SK-N-SH treated with all-trans-retinoic acid at 6 μM for 48 hours (cell line): ENCODE measurements at regions not wholly inside any gene's neighbourhood (a gene's known extent, or its start where the extent isn't known, plus 50 kb on each side); places are given as distances from the start of the nearest gene placed in this dataset.

ENCODE experiments used
- ATAC-seq: fragments of 200-7000 bp; cut with Tn5 transposase; 3 replicates; pipeline ENCODE4 v1.9.1; 2020; ENCODE audit warnings: mild to moderate bottlenecking, moderate library complexity
- ARNTL ChIP-seq: fragments of 450-650 bp; formaldehyde crosslinking; IDR thresholded peaks from 2 replicates; pipeline ENCODE4 v1.5.0; 2020; ENCODE audit warnings: low read depth, mild to moderate bottlenecking, moderate library complexity, borderline replicate concordance
- BACH2 ChIP-seq: fragments of 250-450 bp; sonication (Bioruptor Pico); IDR thresholded peaks from 2 replicates; pipeline ENCODE4 v1.9.0; 2021; ENCODE audit warnings: mild to moderate bottlenecking, borderline replicate concordance
- CSDC2 ChIP-seq: fragments of 250-450 bp; sonication (Bioruptor Pico); IDR thresholded peaks from 2 replicates; pipeline ENCODE4 v1.5.0; 2020; ENCODE audit warnings: mild to moderate bottlenecking, moderate library complexity
- ESRRG ChIP-seq: fragments of 250-450 bp; sonication (Bioruptor Pico); IDR thresholded peaks from 2 replicates; pipeline ENCODE4 v1.6.1; 2021; ENCODE audit warnings: mild to moderate bottlenecking
- GLIS3 ChIP-seq: fragments of 250-450 bp; sonication (Bioruptor Pico); IDR thresholded peaks from 2 replicates; pipeline ENCODE4 v1.5.0; 2020; ENCODE audit warnings: mild to moderate bottlenecking, moderate library complexity
- ISL1 ChIP-seq: fragments of 250-450 bp; sonication (Bioruptor Pico); IDR thresholded peaks from 2 replicates; pipeline ENCODE4 v2.1.2; 2022; ENCODE audit warnings: mild to moderate bottlenecking, moderate library complexity
- OSR1 ChIP-seq: fragments of 250-450 bp; sonication (Bioruptor Pico); IDR thresholded peaks from 2 replicates; pipeline ENCODE4 v1.8.0; 2022; ENCODE audit warnings: moderate library complexity, mild to moderate bottlenecking, inconsistent platforms
- POU6F1 ChIP-seq: fragments of 250-450 bp; sonication (Bioruptor Pico); IDR thresholded peaks from 2 replicates; pipeline ENCODE4 v1.8.0; 2021; ENCODE audit warnings: low read depth, mild to moderate bottlenecking, moderate library complexity, borderline replicate concordance
- PPARA ChIP-seq: fragments of 250-450 bp; sonication (Bioruptor Pico); IDR thresholded peaks from 2 replicates; pipeline ENCODE4 v1.5.0; 2020; ENCODE audit warnings: mild to moderate bottlenecking, borderline replicate concordance
- RARB ChIP-seq: fragments of 250-450 bp; sonication (Bioruptor Pico); IDR thresholded peaks from 2 replicates; pipeline ENCODE4 v1.8.0; 2021; ENCODE audit warnings: mild to moderate bottlenecking, moderate library complexity
- SNAI2 ChIP-seq: fragments of 250-450 bp; sonication (Bioruptor Pico); IDR thresholded peaks from 2 replicates; pipeline ENCODE4 v1.5.0; 2020; ENCODE audit warnings: mild to moderate bottlenecking, moderate library complexity
- TCF4 ChIP-seq: fragments of 250-450 bp; sonication (Bioruptor Pico); IDR thresholded peaks from 2 replicates; pipeline ENCODE4 v1.8.0; 2021; ENCODE audit warnings: mild to moderate bottlenecking, moderate library complexity, borderline replicate concordance
- TOX ChIP-seq: fragments of 250-450 bp; sonication (Bioruptor Pico); IDR thresholded peaks from 2 replicates; pipeline ENCODE4 v1.8.0; 2021; ENCODE audit warnings: mild to moderate bottlenecking, moderate library complexity, borderline replicate concordance
- TSHZ2 ChIP-seq: fragments of 250-450 bp; sonication (Bioruptor Pico); IDR thresholded peaks from 2 replicates; pipeline ENCODE4 v1.5.0; 2020; ENCODE audit warnings: mild to moderate bottlenecking, moderate library complexity
- ZFP3 ChIP-seq: fragments of 250-450 bp; sonication (Bioruptor Pico); IDR thresholded peaks from 2 replicates; pipeline ENCODE4 v1.5.0; 2020; ENCODE audit warnings: mild to moderate bottlenecking, moderate library complexity
- ZFP30 ChIP-seq: fragments of 450-650 bp; formaldehyde crosslinking; IDR thresholded peaks from 2 replicates; pipeline ENCODE4 v1.5.0; 2022; ENCODE audit warnings: mild to moderate bottlenecking, moderate library complexity
- ZNF565 ChIP-seq: fragments of 450-650 bp; formaldehyde crosslinking; conservative IDR thresholded peaks from 2 replicates; pipeline ENCODE4 v1.5.0; 2020; ENCODE audit warnings: low read depth, mild to moderate bottlenecking, moderate library complexity
- ZNF8 ChIP-seq: fragments of 450-650 bp; formaldehyde crosslinking; IDR thresholded peaks from 2 replicates; pipeline ENCODE4 v1.5.0; 2020; ENCODE audit warnings: mild to moderate bottlenecking, moderate library complexity
- TF ChIP-seq, protein P1 (sequence below): fragments of 250-450 bp; sonication (Bioruptor Pico); IDR thresholded peaks from 2 replicates; pipeline ENCODE4 v1.5.1; 2020; ENCODE audit warnings: low read depth, mild to moderate bottlenecking, moderate library complexity
- TF ChIP-seq, protein P2 (sequence below): fragments of 250-450 bp; sonication (Bioruptor Pico); IDR thresholded peaks from 2 replicates; pipeline ENCODE4 v1.8.0; 2020; ENCODE audit warnings: mild to moderate bottlenecking, moderate library complexity, borderline replicate concordance
- TF ChIP-seq, protein P3 (sequence below): fragments of 250-450 bp; sonication (Bioruptor Pico); IDR thresholded peaks from 2 replicates; pipeline ENCODE4 v1.5.1; 2021; ENCODE audit warnings: mild to moderate bottlenecking, moderate library complexity

GRCh38 chr20:24379484-24379927 is 89.9 kb upstream of the SYNDIG1 start:
- no peak for TF ChIP-seq TCF4 (CRISPR knock-in tag)
- no peak for TF ChIP-seq CSDC2 (CRISPR knock-in tag)
- TF ChIP-seq GLIS3 (CRISPR knock-in tag): no peak
- no peak for TF ChIP-seq POU6F1 (CRISPR knock-in tag)
- TF ChIP-seq, protein P1, sequence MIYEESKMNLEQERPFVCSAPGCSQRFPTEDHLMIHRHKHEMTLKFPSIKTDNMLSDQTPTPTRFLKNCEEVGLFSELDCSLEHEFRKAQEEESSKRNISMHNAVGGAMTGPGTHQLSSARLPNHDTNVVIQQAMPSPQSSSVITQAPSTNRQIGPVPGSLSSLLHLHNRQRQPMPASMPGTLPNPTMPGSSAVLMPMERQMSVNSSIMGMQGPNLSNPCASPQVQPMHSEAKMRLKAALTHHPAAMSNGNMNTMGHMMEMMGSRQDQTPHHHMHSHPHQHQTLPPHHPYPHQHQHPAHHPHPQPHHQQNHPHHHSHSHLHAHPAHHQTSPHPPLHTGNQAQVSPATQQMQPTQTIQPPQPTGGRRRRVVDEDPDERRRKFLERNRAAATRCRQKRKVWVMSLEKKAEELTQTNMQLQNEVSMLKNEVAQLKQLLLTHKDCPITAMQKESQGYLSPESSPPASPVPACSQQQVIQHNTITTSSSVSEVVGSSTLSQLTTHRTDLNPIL (CRISPR knock-in tag): no peak
- TF ChIP-seq ARNTL (CRISPR knock-in tag): no peak
- TF ChIP-seq OSR1 (CRISPR knock-in tag): no peak
- no peak for TF ChIP-seq ZFP3
- TF ChIP-seq TOX (CRISPR knock-in tag): no peak
- no peak for TF ChIP-seq ZNF565 (CRISPR knock-in tag)
- TF ChIP-seq ZFP30 (CRISPR knock-in tag): no peak
- TF ChIP-seq SNAI2 (CRISPR knock-in tag): no peak
- TF ChIP-seq TSHZ2 (CRISPR knock-in tag): no peak
- no peak for TF ChIP-seq ISL1 (CRISPR knock-in tag)
- TF ChIP-seq RARB (CRISPR knock-in tag): no peak
- no peak for TF ChIP-seq ESRRG
- ATAC-seq: no peak

DNA sequence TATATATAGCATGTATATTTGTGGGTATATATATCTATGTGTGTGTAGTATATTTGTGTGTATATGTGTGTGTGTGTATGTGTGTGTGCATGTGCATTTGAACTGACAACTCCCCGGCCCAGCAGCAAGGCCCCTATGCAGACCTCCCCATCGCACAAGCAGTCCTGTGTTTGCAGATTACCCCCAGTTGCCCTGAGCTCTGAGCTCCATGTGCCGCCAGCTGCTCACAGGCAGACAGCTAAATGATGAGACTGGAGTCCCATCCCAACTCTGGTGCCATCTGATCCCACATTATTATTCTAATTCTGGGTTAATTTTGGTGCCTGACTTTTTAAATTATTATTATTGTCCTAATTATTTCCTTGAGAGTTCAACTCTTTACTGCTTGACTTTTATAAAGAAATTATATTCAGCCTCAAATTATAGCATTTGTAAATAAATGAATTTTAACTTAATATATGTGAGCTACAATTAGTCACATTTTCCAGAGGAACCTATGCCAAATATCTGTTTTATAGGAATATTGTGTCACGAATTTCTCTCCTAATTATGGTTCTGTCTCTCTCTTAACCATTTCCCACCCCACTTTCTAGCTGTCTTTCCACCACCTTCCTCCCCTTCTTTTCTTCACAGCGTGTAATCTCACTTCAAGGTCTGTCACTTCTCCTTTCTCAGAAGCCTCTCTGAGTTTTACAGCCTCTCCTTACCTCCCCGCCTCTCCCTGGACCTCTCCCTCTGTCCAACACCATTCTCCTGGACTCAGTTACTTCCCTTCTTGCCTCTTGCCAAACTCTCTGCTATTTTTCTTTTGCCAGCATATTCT is 90.6 kb upstream of the SYNDIG1 start:
- no peak for ATAC-seq
- TF ChIP-seq, protein P2, sequence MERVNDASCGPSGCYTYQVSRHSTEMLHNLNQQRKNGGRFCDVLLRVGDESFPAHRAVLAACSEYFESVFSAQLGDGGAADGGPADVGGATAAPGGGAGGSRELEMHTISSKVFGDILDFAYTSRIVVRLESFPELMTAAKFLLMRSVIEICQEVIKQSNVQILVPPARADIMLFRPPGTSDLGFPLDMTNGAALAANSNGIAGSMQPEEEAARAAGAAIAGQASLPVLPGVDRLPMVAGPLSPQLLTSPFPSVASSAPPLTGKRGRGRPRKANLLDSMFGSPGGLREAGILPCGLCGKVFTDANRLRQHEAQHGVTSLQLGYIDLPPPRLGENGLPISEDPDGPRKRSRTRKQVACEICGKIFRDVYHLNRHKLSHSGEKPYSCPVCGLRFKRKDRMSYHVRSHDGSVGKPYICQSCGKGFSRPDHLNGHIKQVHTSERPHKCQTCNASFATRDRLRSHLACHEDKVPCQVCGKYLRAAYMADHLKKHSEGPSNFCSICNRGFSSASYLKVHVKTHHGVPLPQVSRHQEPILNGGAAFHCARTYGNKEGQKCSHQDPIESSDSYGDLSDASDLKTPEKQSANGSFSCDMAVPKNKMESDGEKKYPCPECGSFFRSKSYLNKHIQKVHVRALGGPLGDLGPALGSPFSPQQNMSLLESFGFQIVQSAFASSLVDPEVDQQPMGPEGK (CRISPR knock-in tag): no peak
- TF ChIP-seq CSDC2 (CRISPR knock-in tag): no peak
- no peak for TF ChIP-seq ISL1 (CRISPR knock-in tag)
- TF ChIP-seq RARB (CRISPR knock-in tag): no peak
- no peak for TF ChIP-seq ZFP30 (CRISPR knock-in tag)
- TF ChIP-seq TCF4 (CRISPR knock-in tag): no peak
- TF ChIP-seq ZNF8 (CRISPR knock-in tag): no peak
- TF ChIP-seq ESRRG: no peak
- no peak for TF ChIP-seq ZFP3
- TF ChIP-seq ZNF565 (CRISPR knock-in tag): no peak
- TF ChIP-seq, protein P1 (CRISPR knock-in tag): no peak
- no peak for TF ChIP-seq TOX (CRISPR knock-in tag)
- TF ChIP-seq POU6F1 (CRISPR knock-in tag): no peak
- TF ChIP-seq TSHZ2 (CRISPR knock-in tag): no peak
- no peak for TF ChIP-seq BACH2 (CRISPR knock-in tag)
- TF ChIP-seq, protein P3, sequence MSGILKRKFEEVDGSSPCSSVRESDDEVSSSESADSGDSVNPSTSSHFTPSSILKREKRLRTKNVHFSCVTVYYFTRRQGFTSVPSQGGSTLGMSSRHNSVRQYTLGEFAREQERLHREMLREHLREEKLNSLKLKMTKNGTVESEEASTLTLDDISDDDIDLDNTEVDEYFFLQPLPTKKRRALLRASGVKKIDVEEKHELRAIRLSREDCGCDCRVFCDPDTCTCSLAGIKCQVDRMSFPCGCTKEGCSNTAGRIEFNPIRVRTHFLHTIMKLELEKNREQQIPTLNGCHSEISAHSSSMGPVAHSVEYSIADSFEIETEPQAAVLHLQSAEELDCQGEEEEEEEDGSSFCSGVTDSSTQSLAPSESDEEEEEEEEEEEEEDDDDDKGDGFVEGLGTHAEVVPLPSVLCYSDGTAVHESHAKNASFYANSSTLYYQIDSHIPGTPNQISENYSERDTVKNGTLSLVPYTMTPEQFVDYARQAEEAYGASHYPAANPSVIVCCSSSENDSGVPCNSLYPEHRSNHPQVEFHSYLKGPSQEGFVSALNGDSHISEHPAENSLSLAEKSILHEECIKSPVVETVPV (CRISPR knock-in tag): no peak
- no peak for TF ChIP-seq PPARA (CRISPR knock-in tag)
- no peak for TF ChIP-seq OSR1 (CRISPR knock-in tag)
- TF ChIP-seq ARNTL (CRISPR knock-in tag): no peak
- TF ChIP-seq SNAI2 (CRISPR knock-in tag): no peak
